H1 (cell line): ENCODE measurements at regions not wholly inside any gene's neighbourhood (a gene's known extent, or its start where the extent isn't known, plus 50 kb on each side); places are given as distances from the start of the nearest gene placed in this dataset.

ENCODE experiments used
- ATF2 ChIP-seq: IDR thresholded peaks from 2 replicates; pipeline ENCODE4 v1.6.1; 2012; ENCODE audit warnings: low read length, inconsistent platforms
- CHD2 ChIP-seq: IDR thresholded peaks from 2 replicates; pipeline ENCODE4 v1.6.1; 2012; ENCODE audit warnings: low read length, improper control_type of control experiment
- CHD7 ChIP-seq: fragments of 300-600 bp; sonication (generic); IDR thresholded peaks from 2 replicates; pipeline ENCODE4 v1.7.1; 2012; ENCODE audit warnings: low read length, moderate library complexity, mild to moderate bottlenecking, inconsistent platforms; ENCODE audit not compliant: insufficient replicate concordance
- CREB1 ChIP-seq: IDR thresholded peaks from 2 replicates; pipeline ENCODE4 v1.6.1; 2012; ENCODE audit warnings: inconsistent platforms
- CTCF ChIP-seq, 3 experiments: IDR thresholded peaks; 1 replicate in 2 of 3; 2 replicates in 1 of 3; pipeline versions ENCODE4 v1.5.1 to v1.6.1; 2011; ENCODE audit warnings: low read length in 3 of 3, mild to moderate bottlenecking in 3 of 3, inconsistent platforms in 2 of 3, low read depth in 1 of 3, moderate library complexity in 1 of 3; ENCODE audit not compliant: insufficient read depth in 1 of 3; ENCODE audit errors: control extremely low read depth in 1 of 3
- NRF1 ChIP-seq: IDR thresholded peaks from 2 replicates; pipeline ENCODE4 v1.6.1; 2011; ENCODE audit warnings: mild to moderate bottlenecking, low read depth, low read length, improper control_type of control experiment
- POLR2A ChIP-seq, 2 experiments: IDR thresholded peaks; 1 replicate in 1 of 2; 2 replicates in 1 of 2; pipeline ENCODE4 v1.6.1; 2011; ENCODE audit warnings: low read depth in 2 of 2, low read length in 2 of 2, mild to moderate bottlenecking in 2 of 2; ENCODE audit errors: control extremely low read depth in 1 of 2
- SIX5 ChIP-seq: IDR thresholded peaks from 2 replicates; pipeline ENCODE4 v1.6.1; 2011; ENCODE audit warnings: mild to moderate bottlenecking, low read depth, low read length
- TBP ChIP-seq: IDR thresholded peaks from 2 replicates; pipeline ENCODE4 v1.6.1; 2011; ENCODE audit warnings: low read depth, low read length, improper control_type of control experiment
- USF2 ChIP-seq: IDR thresholded peaks from 2 replicates; pipeline ENCODE4 v1.6.1; 2011; ENCODE audit warnings: low read length, improper control_type of control experiment
- YY1 ChIP-seq: IDR thresholded peaks from 2 replicates; pipeline ENCODE4 v1.6.1; 2011; ENCODE audit warnings: low read depth, mild to moderate bottlenecking, low read length

- TF ChIP-seq ATF2 (no peak), CTCF (IDR thresholded peaks at IDR 0.05; ENCODE audit: control extremely low read depth in 1 of 3, insufficient read depth in 1 of 3, low read depth in 1 of 3, low read length in 3 of 3) (no peak), NRF1 (no peak), SIX5 (no peak), YY1 (no peak), CHD7 (no peak), TBP (no peak), POLR2A (IDR thresholded peaks at IDR 0.05; ENCODE audit: control extremely low read depth in 1 of 2, low read depth in 2 of 2, low read length in 2 of 2) (no peak), CHD2 (no peak), USF2 (no peak), CREB1 (no peak)
Observed at GRCh38 chr7:50868426-50869100, 85.9 kb upstream of the GRB10 start.
